Neutrophil (primary cell): ENCODE measurements at regions not wholly inside any gene's neighbourhood (a gene's known extent, or its start where the extent isn't known, plus 50 kb on each side); places are given as distances from the start of the nearest gene placed in this dataset.

ENCODE experiments used
- H3K27ac ChIP-seq: fragments of 200-600 bp; sonication (generic); 2 replicates; pipeline ENCODE4 v1.5.1; 2016; ENCODE audit warnings: mild to moderate bottlenecking, moderate library complexity
- H3K27me3 ChIP-seq: fragments of 200-600 bp; sonication (generic); 2 replicates; pipeline ENCODE4 v1.6.0; 2016; ENCODE audit warnings: mild to moderate bottlenecking
- H3K36me3 ChIP-seq: fragments of 200-600 bp; sonication (generic); 2 replicates; pipeline ENCODE4 v1.5.1; 2017
- H3K4me1 ChIP-seq, 2 experiments: fragments of 200-600 bp in 1 of 2; sonication (generic) in 1 of 2; 1 replicate in 1 of 2; 2 replicates in 1 of 2; pipeline versions ENCODE4 v1.5.1 to v1.6.1; 2013 to 2016; ENCODE audit warnings: low read depth in 1 of 2, low read length in 1 of 2, mild to moderate bottlenecking in 1 of 2, moderate library complexity in 1 of 2; ENCODE audit not compliant: control insufficient read depth in 1 of 2, insufficient read depth in 1 of 2
- H3K4me3 ChIP-seq, 2 experiments: fragments of 200-600 bp in 1 of 2; sonication (generic) in 1 of 2; 1 replicate in 1 of 2; 2 replicates in 1 of 2; pipeline ENCODE4 v1.5.1; 2013 to 2016; ENCODE audit warnings: low read depth in 1 of 2, low read length in 1 of 2, mild to moderate bottlenecking in 1 of 2, moderate library complexity in 1 of 2
- H3K9me3 ChIP-seq: fragments of 200-600 bp; sonication (generic); 2 replicates; pipeline ENCODE4 v1.5.1; 2016
- CTCF ChIP-seq: fragments of 200-600 bp; sonication (generic); IDR thresholded peaks from 2 replicates; pipeline ENCODE4 v1.5.1; 2016; ENCODE audit warnings: antibody characterized with exemption

DNA sequence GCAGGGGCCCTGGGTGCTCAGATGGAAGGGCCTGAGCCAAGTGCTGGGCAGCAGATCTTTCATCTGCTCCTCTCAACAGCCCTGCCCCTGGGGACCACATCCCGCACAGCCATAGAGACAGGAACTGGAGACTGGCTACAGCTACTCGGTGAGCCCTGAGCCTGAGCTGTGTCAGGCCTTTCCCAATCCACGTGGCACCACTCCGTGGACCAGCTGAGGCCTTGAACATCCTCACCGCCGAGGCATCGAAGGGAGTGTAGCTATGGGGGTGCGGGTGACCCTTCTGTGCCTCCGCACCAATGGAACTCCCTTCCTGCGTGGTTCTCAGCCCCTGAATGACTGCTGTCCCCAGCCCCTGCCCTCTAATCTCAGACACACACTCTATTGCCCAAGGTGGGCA is 362.7 kb upstream of the SHH start:
- Histone ChIP-seq H3K36me3 (no peaks in the 10 kb centered on the region), H3K4me3 (no peak overlapping the region), H3K27ac (no peak overlapping the region), H3K27me3 (no peaks in the 10 kb centered on the region), H3K9me3 (no peaks in the 10 kb centered on the region), H3K4me1 (no peaks in the 10 kb centered on the region)
- no peak for TF ChIP-seq CTCF

DNA sequence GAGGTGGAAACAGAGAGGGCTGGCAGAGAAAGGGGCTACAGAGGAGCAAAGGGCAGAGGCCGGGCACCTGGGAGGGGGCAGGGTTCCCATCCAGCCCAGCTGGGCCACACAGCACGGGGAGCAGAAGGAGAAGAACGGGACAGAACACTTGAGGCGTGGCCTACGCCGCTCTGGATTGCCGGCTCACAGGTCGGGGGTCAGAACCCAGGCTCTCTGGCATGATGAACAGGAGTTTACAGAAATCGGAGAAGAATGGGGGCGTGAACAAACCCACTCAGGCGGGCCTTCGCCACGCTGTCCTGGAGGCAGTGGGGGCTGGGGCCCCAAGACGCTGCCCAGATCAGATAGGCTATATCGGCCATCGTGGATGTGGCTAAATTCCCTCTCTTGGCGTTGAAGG is 362.2 kb upstream of the SHH start:
- no peak for TF ChIP-seq CTCF
- no peak overlapping the region for H3K27ac ChIP-seq
- H3K27me3 ChIP-seq, result no peaks in the 10 kb centered on the region
- H3K4me1 ChIP-seq, result no peaks in the 10 kb centered on the region
- no peak overlapping the region for H3K4me3 ChIP-seq
- no peaks in the 10 kb centered on the region for H3K9me3 ChIP-seq
- no peaks in the 10 kb centered on the region for H3K36me3 ChIP-seq

DNA sequence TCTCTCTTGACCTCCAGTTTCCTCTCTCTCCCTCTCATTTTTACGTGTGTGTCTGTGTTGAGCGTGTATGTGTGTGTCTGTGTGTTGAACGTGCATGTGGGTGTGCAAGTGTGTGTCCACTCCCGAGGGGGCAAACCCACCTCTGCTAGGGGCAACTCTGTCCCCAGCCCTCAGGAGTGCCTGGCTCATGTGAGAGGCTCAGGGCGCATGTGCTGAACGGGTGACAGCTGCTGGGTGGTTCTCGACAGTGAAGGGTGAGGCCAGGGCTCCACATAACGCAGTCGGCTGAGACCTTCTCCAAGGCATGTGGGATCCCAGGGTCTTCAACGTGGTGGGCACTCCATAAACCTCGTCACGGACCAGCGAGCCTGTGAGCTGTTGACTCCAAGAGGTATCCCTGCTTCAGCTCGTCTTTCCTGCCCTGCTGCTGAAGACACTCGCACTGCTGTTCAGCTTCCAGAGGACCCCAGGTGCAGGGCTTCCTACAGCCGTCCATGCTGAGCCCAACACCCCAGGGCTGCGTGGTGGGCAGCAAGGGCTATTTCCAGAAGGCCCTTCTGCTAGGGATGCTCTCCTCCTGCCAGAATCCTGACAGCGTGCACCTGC is 361.6 kb upstream of the SHH start:
- no peak for TF ChIP-seq CTCF
- no peaks in the 10 kb centered on the region for H3K9me3 ChIP-seq
- no peaks in the 10 kb centered on the region for H3K4me1 ChIP-seq
- no peaks in the 10 kb centered on the region for H3K27me3 ChIP-seq
- no peaks in the 10 kb centered on the region for H3K36me3 ChIP-seq
- no peak overlapping the region for H3K27ac ChIP-seq
- no peak overlapping the region for H3K4me3 ChIP-seq

DNA sequence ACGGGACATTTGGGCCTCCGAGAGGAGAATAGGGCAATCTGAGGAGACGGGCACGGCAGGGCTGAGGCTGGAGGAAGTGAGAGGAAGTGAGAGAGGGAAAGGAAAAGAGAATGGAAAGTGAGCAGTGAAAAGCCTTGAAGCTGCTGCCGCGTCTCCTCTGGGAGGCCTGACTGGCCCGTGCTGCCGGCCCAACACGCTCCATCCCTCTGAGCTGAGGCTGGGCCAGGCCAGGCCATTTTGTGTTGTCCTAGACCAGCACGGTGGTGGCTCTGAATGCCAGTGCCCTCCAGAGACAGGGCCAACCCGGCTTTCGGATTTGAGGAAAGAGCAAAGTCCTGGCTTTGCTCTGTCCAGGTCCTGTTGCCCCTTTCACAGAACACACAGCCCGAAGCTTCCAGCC is 361.1 kb upstream of the SHH start:
- H3K4me3 ChIP-seq, result no peak overlapping the region
- no peak overlapping the region for H3K27ac ChIP-seq
- no peaks in the 10 kb centered on the region for H3K27me3 ChIP-seq
- no peak for TF ChIP-seq CTCF
- no peaks in the 10 kb centered on the region for H3K36me3 ChIP-seq
- no peaks in the 10 kb centered on the region for H3K9me3 ChIP-seq
- no peaks in the 10 kb centered on the region for H3K4me1 ChIP-seq

DNA sequence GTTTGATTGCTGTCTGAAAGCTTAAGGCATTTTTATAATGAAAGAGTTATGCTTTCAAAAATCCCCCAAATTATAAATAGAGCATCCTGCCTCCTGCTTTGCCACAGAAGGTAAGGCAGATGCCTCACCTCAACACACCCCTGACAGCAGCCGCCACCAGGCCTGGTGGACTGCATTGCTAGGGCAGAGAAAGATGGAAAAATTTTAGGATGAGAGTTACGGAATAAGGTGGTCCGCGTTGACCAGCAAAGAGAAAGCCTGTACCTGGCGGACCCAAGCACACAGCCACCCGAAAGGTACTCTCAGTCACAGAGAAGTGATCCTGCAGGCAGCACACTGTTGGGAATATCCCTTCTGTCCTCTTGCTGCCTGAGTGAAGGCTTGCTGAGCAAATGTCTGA is 360.4 kb upstream of the SHH start:
- H3K9me3 ChIP-seq, result no peaks in the 10 kb centered on the region
- no peaks in the 10 kb centered on the region for H3K36me3 ChIP-seq
- no peak for TF ChIP-seq CTCF
- no peak overlapping the region for H3K4me3 ChIP-seq
- H3K27ac ChIP-seq, result no peak overlapping the region
- no peaks in the 10 kb centered on the region for H3K4me1 ChIP-seq
- H3K27me3 ChIP-seq, result no peaks in the 10 kb centered on the region
